SK-N-SH (cell line): ENCODE measurements at regions not wholly inside any gene's neighbourhood (a gene's known extent, or its start where the extent isn't known, plus 50 kb on each side); places are given as distances from the start of the nearest gene placed in this dataset.

Experiments
- CTCF ChIA-PET: fragments of 300-600, 350-600 bp; formaldehyde crosslinking; extraction: SDS; loops from one replicate; lab custom pipeline; 2021; lab: Yijun Ruan, JAX
- POLR2A ChIA-PET: fragments of 350-600 bp; sonication (Branson Sonifier 250); formaldehyde crosslinking; extraction: SDS; loops from one replicate; lab custom pipeline; 2020; ENCODE audit warnings: antibody characterized with exemption, inconsistent platforms; lab: Yijun Ruan, JAX
- DNase-seq: peaks from one replicate; pipeline ENCODE4 v3.0.0; 2012
- H2AFZ ChIP-seq: fragments of 200-600 bp; sonication (generic); 2 replicates; pipeline ENCODE4 v1.8.1; 2016; ENCODE audit warnings: antibody characterized with exemption, mild to moderate bottlenecking, low read depth
- H3F3A ChIP-seq: fragments of 200-600 bp; sonication (generic); replicated peaks from 2 replicates; pipeline ENCODE3; 2016; ENCODE audit warnings: antibody characterized with exemption, mild to moderate bottlenecking; ENCODE audit not compliant: insufficient read depth
- H3K27ac ChIP-seq, 2 experiments: fragments of 200-500 bp in 1 of 2; fragments of 200-600 bp in 1 of 2; sonication (Bioruptor generic) in 1 of 2; sonication (generic), shearing (Covaris generic) in 1 of 2; 2 replicates each; pipeline versions ENCODE4 v1.5.1 to v1.6.1; 2014 to 2016; ENCODE audit warnings: low read depth in 2 of 2, inconsistent platforms in 1 of 2, low read length in 1 of 2, mild to moderate bottlenecking in 1 of 2, mixed read lengths in 1 of 2
- H3K27me3 ChIP-seq: fragments of 200-600 bp; sonication (generic), shearing (Covaris generic); 2 replicates; pipeline ENCODE4 v1.6.1; 2016; ENCODE audit warnings: mixed run types; ENCODE audit not compliant: insufficient read depth
- H3K36me3 ChIP-seq, 2 experiments: fragments of 200-500 bp in 1 of 2; fragments of 200-600 bp in 1 of 2; sonication (Bioruptor generic) in 1 of 2; sonication (generic) in 1 of 2; replicated peaks in 1 of 2; 2 replicates each; pipeline versions ENCODE3 to v1.5.1; 2014 to 2016; ENCODE audit warnings: low read length in 1 of 2, mild to moderate bottlenecking in 1 of 2; ENCODE audit not compliant: insufficient read depth in 2 of 2, control insufficient read depth in 1 of 2
- H3K4me1 ChIP-seq, 2 experiments: fragments of 200-500 bp in 1 of 2; fragments of 200-600 bp in 1 of 2; sonication (Bioruptor generic) in 1 of 2; sonication (generic), shearing (Covaris generic) in 1 of 2; 2 replicates each; pipeline versions ENCODE4 v1.5.1 to v1.6.1; 2014 to 2016; ENCODE audit warnings: low read depth in 1 of 2, low read length in 1 of 2, mixed run types in 1 of 2; ENCODE audit not compliant: insufficient read depth in 2 of 2, control insufficient read depth in 1 of 2
- H3K4me2 ChIP-seq: fragments of 200-600 bp; sonication (generic), shearing (Covaris generic); 2 replicates; pipeline ENCODE4 v1.6.1; 2017; ENCODE audit warnings: mixed run types
- H3K4me3 ChIP-seq, 2 experiments: fragments of 200-500 bp in 1 of 2; fragments of 200-600 bp in 1 of 2; sonication (Bioruptor generic) in 1 of 2; sonication (generic), shearing (Covaris generic) in 1 of 2; 2 replicates each; pipeline versions ENCODE4 v1.5.1 to v1.8.1; 2014 to 2016; ENCODE audit warnings: low read depth in 2 of 2, inconsistent platforms in 1 of 2, low read length in 1 of 2, mild to moderate bottlenecking in 1 of 2, mixed read lengths in 1 of 2, moderate library complexity in 1 of 2
- H3K79me2 ChIP-seq: fragments of 200-600 bp; sonication (generic); 2 replicates; pipeline ENCODE4 v1.8.1; 2017; ENCODE audit warnings: mild to moderate bottlenecking; ENCODE audit not compliant: insufficient read depth
- H3K9ac ChIP-seq: fragments of 200-600 bp; sonication (generic); 2 replicates; pipeline ENCODE4 v1.6.1; 2017; ENCODE audit warnings: mixed run types
- H3K9me2 ChIP-seq: fragments of 200-600 bp; sonication (generic); 2 replicates; pipeline ENCODE4 v1.6.1; 2017; ENCODE audit warnings: mixed run types
- H3K9me3 ChIP-seq: fragments of 200-600 bp; sonication (generic); 2 replicates; pipeline ENCODE4 v1.6.1; 2017; ENCODE audit warnings: mixed run types, mild to moderate bottlenecking, moderate library complexity
- H4K20me1 ChIP-seq: fragments of 200-600 bp; sonication (generic); 2 replicates; pipeline ENCODE4 v1.6.1; 2017; ENCODE audit warnings: mild to moderate bottlenecking, mixed run types; ENCODE audit not compliant: insufficient read depth
- CHD2 ChIP-seq: fragments of 150-350 bp; IDR thresholded peaks from 2 replicates; pipeline ENCODE4 v1.6.1; 2018; ENCODE audit warnings: low read length; ENCODE audit not compliant: partially characterized antibody
- CTCF ChIP-seq: fragments of 200-600 bp; sonication (generic); IDR thresholded peaks from 2 replicates; pipeline ENCODE4 v1.6.1; 2017; ENCODE audit warnings: antibody characterized with exemption, mild to moderate bottlenecking, moderate library complexity
- EZH2phosphoT487 ChIP-seq: fragments of 200-600 bp; sonication (generic); IDR thresholded peaks from 2 replicates; pipeline ENCODE4 v1.6.1; 2017; ENCODE audit warnings: low read depth, mixed run types, mild to moderate bottlenecking, antibody characterized with exemption, moderate library complexity, borderline replicate concordance
- GABPA ChIP-seq: IDR thresholded peaks from 2 replicates; pipeline ENCODE4 v1.4.0; 2012; ENCODE audit warnings: low read depth, mild to moderate bottlenecking
- GATA2 ChIP-seq: sonication (generic); formaldehyde crosslinking; IDR thresholded peaks from 2 replicates; pipeline ENCODE4 v1.5.0; 2020; ENCODE audit warnings: mild to moderate bottlenecking, missing genetic modification reagents
- JUND ChIP-seq: IDR thresholded peaks from 2 replicates; pipeline ENCODE4 v1.4.0; 2012
- MEF2A ChIP-seq: IDR thresholded peaks from 2 replicates; pipeline ENCODE4 v1.4.0; 2012; ENCODE audit warnings: low read depth, borderline replicate concordance
- MXI1 ChIP-seq: IDR thresholded peaks from 2 replicates; pipeline ENCODE4 v1.6.1; 2012; ENCODE audit warnings: mild to moderate bottlenecking, low read depth, low read length, improper control_type of control experiment
- NRF1 ChIP-seq: IDR thresholded peaks from 2 replicates; pipeline ENCODE4 v1.6.1; 2012; ENCODE audit warnings: low read depth, mild to moderate bottlenecking, low read length
- POLR2AphosphoS5 ChIP-seq: IDR thresholded peaks from 2 replicates; pipeline ENCODE4 v1.6.1; 2012; ENCODE audit warnings: low read depth, low read length
- RAD21 ChIP-seq: IDR thresholded peaks from 2 replicates; pipeline ENCODE4 v1.6.1; 2012; ENCODE audit warnings: mild to moderate bottlenecking, low read length
- RCOR1 ChIP-seq: fragments of 150-350 bp; IDR thresholded peaks from 2 replicates; pipeline ENCODE4 v1.6.1; 2017; ENCODE audit warnings: antibody characterized with exemption, low read length
- RFX5 ChIP-seq: IDR thresholded peaks from 2 replicates; pipeline ENCODE4 v1.6.1; 2012; ENCODE audit warnings: mild to moderate bottlenecking, improper control_type of control experiment, low read length
- RXRA ChIP-seq: IDR thresholded peaks from 2 replicates; pipeline ENCODE4 v1.4.0; 2012; ENCODE audit warnings: low read depth, mild to moderate bottlenecking, borderline replicate concordance
- SIN3A ChIP-seq: IDR thresholded peaks from 2 replicates; pipeline ENCODE4 v1.6.1; 2012; ENCODE audit warnings: low read depth, mild to moderate bottlenecking, low read length, moderate library complexity, borderline replicate concordance
- TAF1 ChIP-seq: IDR thresholded peaks from 2 replicates; pipeline ENCODE4 v1.6.1; 2012; ENCODE audit warnings: low read depth, mild to moderate bottlenecking, low read length, moderate library complexity, borderline replicate concordance
- TCF12 ChIP-seq: IDR thresholded peaks from 2 replicates; pipeline ENCODE4 v1.4.0; 2012
- USF1 ChIP-seq: IDR thresholded peaks from 2 replicates; pipeline ENCODE4 v1.4.0; 2012; ENCODE audit warnings: low read depth, borderline replicate concordance
- USF2 ChIP-seq: fragments of 150-350 bp; IDR thresholded peaks from 2 replicates; pipeline ENCODE4 v1.6.1; 2017; ENCODE audit warnings: antibody characterized with exemption, low read length, low read depth, borderline replicate concordance
- YY1 ChIP-seq: IDR thresholded peaks from 2 replicates; pipeline ENCODE4 v1.4.0; 2012; ENCODE audit warnings: low read depth, mild to moderate bottlenecking
- WGBS: methylation state at CpG from one replicate; pipeline ENCODE4 v1.1.6; 2017; ENCODE audit warnings: low lambda C conversion rate; 5-methylcytosine and 5-hydroxymethylcytosine counted together

- Histone ChIP-seq H4K20me1 (no peaks in the 10 kb centered on the region), H3K4me3 (no peak overlapping the region), H3K9ac (no peak overlapping the region), H3F3A (no peaks in the 10 kb centered on the region), H3K27me3 (no peaks in the 10 kb centered on the region), H3K27ac (no peak overlapping the region), H3K9me3 (no peaks in the 10 kb centered on the region), H3K9me2 (no peaks in the 10 kb centered on the region), H3K79me2 (no peaks in the 10 kb centered on the region), H3K36me3 (no peaks in the 10 kb centered on the region), H3K4me2 (no peak overlapping the region), H3K4me1 (peaks cover 0 to 2% of the 10 kb centered on the region in 2 experiments; a peak in 1 of 4 replicates), H2AFZ (no peak overlapping the region)
- no peak for DNase-seq
- ChIA-PET POLR2A (no interaction called here), CTCF (no interaction called here)
- TF ChIP-seq POLR2AphosphoS5, result no peak
- no peak for TF ChIP-seq JUND
- no peak for TF ChIP-seq MXI1
- no CpG with 5 or more reads among the region's 10 CpGs for WGBS
Observed at GRCh38 chr18:77342736-77343135, 93.1 kb downstream of the GALR1 start.

GRCh38 chr18:77343846-77344510 lies 94.3 kb downstream of the GALR1 start:
- Histone ChIP-seq H3K9me3 (no peaks in the 10 kb centered on the region), H3K9ac (no peak overlapping the region), H3K27me3 (no peaks in the 10 kb centered on the region), H3K36me3 (no peaks in the 10 kb centered on the region), H3K4me3 (no peak overlapping the region), H4K20me1 (no peaks in the 10 kb centered on the region), H2AFZ (no peak overlapping the region), H3K27ac (no peak overlapping the region), H3K79me2 (no peaks in the 10 kb centered on the region), H3K4me2 (no peak overlapping the region), H3K9me2 (no peaks in the 10 kb centered on the region), H3F3A (no peaks in the 10 kb centered on the region), H3K4me1 (peaks cover 0 to 2% of the 10 kb centered on the region in 2 experiments; a peak in 1 of 4 replicates)
- DNase-seq, result no peak
- POLR2A ChIA-PET, result no interaction called here
- 32% methylated on average over 11 of the region's 14 CpGs for WGBS
- TF ChIP-seq TAF1, result no peak
- TF ChIP-seq GABPA, result no peak
- TF ChIP-seq CTCF, result no peak
- no peak for TF ChIP-seq RCOR1
- TF ChIP-seq CHD2, result no peak
- no peak for TF ChIP-seq GATA2 (CRISPR knock-in tag)
- CTCF ChIA-PET, result no interaction called here

GRCh38 chr18:77344786-77345500 lies 95.3 kb downstream of the GALR1 start:
- CTCF ChIA-PET, result no interaction called here
- Histone ChIP-seq H3F3A (no peaks in the 10 kb centered on the region), H3K79me2 (no peaks in the 10 kb centered on the region), H3K9ac (no peak overlapping the region), H3K4me3 (no peak overlapping the region), H3K9me3 (no peaks in the 10 kb centered on the region), H3K9me2 (no peaks in the 10 kb centered on the region), H3K36me3 (no peaks in the 10 kb centered on the region), H3K4me1 (peaks cover 0 to 2% of the 10 kb centered on the region in 2 experiments; a peak in 1 of 4 replicates), H4K20me1 (no peaks in the 10 kb centered on the region), H3K4me2 (no peak overlapping the region), H3K27ac (no peak overlapping the region), H2AFZ (no peak overlapping the region), H3K27me3 (no peaks in the 10 kb centered on the region)
- no peak for DNase-seq
- POLR2A ChIA-PET, result no interaction called here
- 23% methylated on average over 7 of the region's 11 CpGs for WGBS
- no peak for TF ChIP-seq TCF12
- TF ChIP-seq USF1, result no peak
- no peak for TF ChIP-seq RAD21
- no peak for TF ChIP-seq RFX5
- no peak for TF ChIP-seq POLR2AphosphoS5
- no peak for TF ChIP-seq EZH2phosphoT487
- no peak for TF ChIP-seq SIN3A
- no peak for TF ChIP-seq RXRA
- no peak for TF ChIP-seq USF2
- no peak for TF ChIP-seq GATA2 (CRISPR knock-in tag)
- TF ChIP-seq NRF1, result no peak
- TF ChIP-seq MEF2A, result no peak
- no peak for TF ChIP-seq MXI1
- no peak for TF ChIP-seq JUND
- no peak for TF ChIP-seq YY1
